Stomach (tissue), 8 donors: ENCODE measurements at regions not wholly inside any gene's neighbourhood (a gene's known extent, or its start where the extent isn't known, plus 50 kb on each side); places are given as distances from the start of the nearest gene placed in this dataset.

Experiments
- DNase-seq, 2 donors: peaks; one replicate each; pipeline versions ENCODE4 v3.0.0 to v3.0.0-alpha.2; 2013 to 2019
- H3K27ac ChIP-seq, 5 donors: fragments of 200-600 bp in 4 of 5; sonication (generic) in 4 of 5; one replicate each; pipeline ENCODE4 v1.5.1; 2013 to 2019; ENCODE audit warnings: mild to moderate bottlenecking in 1 of 5, moderate library complexity in 1 of 5
- H3K27me3 ChIP-seq, 3 donors: fragments of 200-600 bp; sonication (generic); one replicate each; pipeline ENCODE4 v1.5.1; 2017 to 2019; ENCODE audit warnings: mixed run types in 1 of 3
- H3K36me3 ChIP-seq, 4 donors: fragments of 200-600 bp; sonication (generic); 1 replicate in 3 of 4; 2 replicates in 1 of 4; pipeline ENCODE4 v1.5.1; 2016 to 2019
- H3K4me1 ChIP-seq, 4 donors: fragments of 200-600 bp; sonication (generic); one replicate each; pipeline ENCODE4 v1.5.1; 2016 to 2019
- H3K4me3 ChIP-seq, 4 donors: fragments of 200-600 bp; sonication (generic) in 3 of 4; one replicate each; pipeline ENCODE4 v1.5.1; 2016 to 2019; ENCODE audit warnings: mild to moderate bottlenecking in 1 of 4
- H3K9me3 ChIP-seq, 4 donors: fragments of 200-600 bp; sonication (generic); one replicate each; pipeline ENCODE4 v1.5.1; 2016 to 2019
- CTCF ChIP-seq, 7 experiments: fragments of 450-650 bp in 4 of 7; fragments of 200-600 bp in 3 of 7; sonication (generic) in 3 of 7; IDR thresholded peaks; one replicate each; pipeline ENCODE4 v1.5.1; 2016 to 2019; ENCODE audit warnings: antibody characterized with exemption in 7 of 7, control low read depth in 2 of 7, mild to moderate bottlenecking in 1 of 7
- EP300 ChIP-seq: sonication (generic); formaldehyde crosslinking; IDR thresholded peaks from one replicate; pipeline ENCODE4 v1.6.1; 2017; ENCODE audit warnings: antibody characterized with exemption
- POLR2A ChIP-seq, 4 donors: fragments of 450-650 bp; IDR thresholded peaks; one replicate each; pipeline ENCODE4 v1.6.1; 2016; ENCODE audit warnings: antibody characterized with exemption in 4 of 4, control low read depth in 2 of 4, mild to moderate bottlenecking in 1 of 4, moderate library complexity in 1 of 4
- POLR2AphosphoS5 ChIP-seq, 3 donors: sonication (generic); formaldehyde crosslinking; IDR thresholded peaks; one replicate each; pipeline ENCODE4 v1.6.1; 2016; ENCODE audit warnings: antibody characterized with exemption in 3 of 3
- WGBS, 5 donors: extraction: QIAGEN DNeasy Blood & Tissue Kit in 3 of 5; methylation state at CpG; one replicate each; pipeline versions ENCODE4 v1.1.5 to v1.1.7; 2013 to 2018; 5-methylcytosine and 5-hydroxymethylcytosine counted together
- intact Hi-C: fragments of 100-400 bp; cut with DNase I; formaldehyde crosslinking; loops from one replicate; pipeline ENCODE4 v1.15.1; 2023; ENCODE audit warnings: low total_unique reads
- donor health status: healthy with polysubstance abuse.
- donor health status: Bipolar disorder and iron deficiency.
- donor health status: healthy.

GRCh38 chr4:14792702-14793227, 209.5 kb upstream of the CPEB2 start:
- Histone ChIP-seq H3K4me1 (no peaks in the 10 kb centered on the region), H3K4me3 (no peak overlapping the region), H3K27ac (no peak overlapping the region), H3K36me3 (no peaks in the 10 kb centered on the region), H3K27me3 (no peaks in the 10 kb centered on the region), H3K9me3 (peaks cover 0 to 22% (median 7%) of the 10 kb centered on the region in 4 donors)
- intact Hi-C loops: no loop called here
- DNase-seq: no peak
- no peak for TF ChIP-seq POLR2A (IDR thresholded peaks at IDR 0.05)

GRCh38 chr4:14800977-14801376, 201.3 kb upstream of the CPEB2 start:
- WGBS, 5 donors: 85 to 94% (median 89%) methylated on average over 2 of the region's 2 CpGs

GRCh38 chr4:14802596-14802995, 199.7 kb upstream of the CPEB2 start:
- TF ChIP-seq POLR2A (IDR thresholded peaks at IDR 0.05): no peak
- TF ChIP-seq EP300: no peak
- TF ChIP-seq CTCF (IDR thresholded peaks at IDR 0.05): no peak
- no peak for TF ChIP-seq POLR2AphosphoS5 (IDR thresholded peaks at IDR 0.05)
- Histone ChIP-seq H3K4me3 (no peak overlapping the region), H3K9me3 (peaks cover 0 to 17% (median 9%) of the 10 kb centered on the region in 4 donors), H3K4me1 (no peaks in the 10 kb centered on the region), H3K36me3 (no peaks in the 10 kb centered on the region), H3K27me3 (no peaks in the 10 kb centered on the region), H3K27ac (no peak overlapping the region)
- no peak for DNase-seq
- WGBS, 5 donors: 80 to 93% (median 89%) methylated on average over 2 of the region's 2 CpGs
- intact Hi-C loops: no loop called here

More at GRCh38 chr4:14800977-14801376, 201.3 kb upstream of the CPEB2 start:
- no peak for DNase-seq
- Histone ChIP-seq H3K27me3 (no peaks in the 10 kb centered on the region), H3K4me1 (no peaks in the 10 kb centered on the region), H3K27ac (no peak overlapping the region), H3K36me3 (no peaks in the 10 kb centered on the region), H3K4me3 (no peak overlapping the region), H3K9me3 (peaks cover 0 to 17% (median 9%) of the 10 kb centered on the region in 4 donors)
- intact Hi-C loops: no loop called here
- TF ChIP-seq CTCF (IDR thresholded peaks at IDR 0.05) (no peak), POLR2A (IDR thresholded peaks at IDR 0.05) (no peak)

- no peaks in the 10 kb centered on the region for H3K27me3 ChIP-seq
- H3K9me3 ChIP-seq: no peaks in the 10 kb centered on the region
- no peak overlapping the region for H3K4me3 ChIP-seq
- H3K4me1 ChIP-seq: peaks cover 0 to 17% (median 2%) of the 10 kb centered on the region in 4 donors
- H3K27ac ChIP-seq: no peak overlapping the region
- WGBS, 5 donors: 82 to 95% (median 87%) methylated on average over 4 of the region's 4 CpGs
- TF ChIP-seq POLR2A (IDR thresholded peaks at IDR 0.05) (no peak), POLR2AphosphoS5 (IDR thresholded peaks at IDR 0.05) (no peak), EP300 (no peak), CTCF (IDR thresholded peaks at IDR 0.05) (no peak)
- H3K36me3 ChIP-seq: no peaks in the 10 kb centered on the region
- no peak for DNase-seq
- intact Hi-C loops: no loop called here
Measured at GRCh38 chr4:14807856-14808255, 194.4 kb upstream of the CPEB2 start.

GRCh38 chr4:14809203-14809602, 193.1 kb upstream of the CPEB2 start:
- Histone ChIP-seq H3K4me1 (peaks cover 0 to 17% (median 2%) of the 10 kb centered on the region in 4 donors), H3K27me3 (no peaks in the 10 kb centered on the region), H3K27ac (no peak overlapping the region), H3K4me3 (no peak overlapping the region), H3K9me3 (no peaks in the 10 kb centered on the region), H3K36me3 (no peaks in the 10 kb centered on the region)
- no peak for TF ChIP-seq EP300
- TF ChIP-seq CTCF (IDR thresholded peaks at IDR 0.05): no peak
- TF ChIP-seq POLR2A (IDR thresholded peaks at IDR 0.05): no peak
- TF ChIP-seq POLR2AphosphoS5 (IDR thresholded peaks at IDR 0.05): no peak
- 77 to 95% (median 79%) methylated on average over 2 of the region's 2 CpGs for WGBS, 5 donors
- intact Hi-C loops: no loop called here
- DNase-seq: no peak
